ENCODE measurements at regions not wholly inside any gene's neighbourhood (a gene's known extent, or its start where the extent isn't known, plus 50 kb on each side); places are given as distances from the start of the nearest gene placed in this dataset.

DNA sequence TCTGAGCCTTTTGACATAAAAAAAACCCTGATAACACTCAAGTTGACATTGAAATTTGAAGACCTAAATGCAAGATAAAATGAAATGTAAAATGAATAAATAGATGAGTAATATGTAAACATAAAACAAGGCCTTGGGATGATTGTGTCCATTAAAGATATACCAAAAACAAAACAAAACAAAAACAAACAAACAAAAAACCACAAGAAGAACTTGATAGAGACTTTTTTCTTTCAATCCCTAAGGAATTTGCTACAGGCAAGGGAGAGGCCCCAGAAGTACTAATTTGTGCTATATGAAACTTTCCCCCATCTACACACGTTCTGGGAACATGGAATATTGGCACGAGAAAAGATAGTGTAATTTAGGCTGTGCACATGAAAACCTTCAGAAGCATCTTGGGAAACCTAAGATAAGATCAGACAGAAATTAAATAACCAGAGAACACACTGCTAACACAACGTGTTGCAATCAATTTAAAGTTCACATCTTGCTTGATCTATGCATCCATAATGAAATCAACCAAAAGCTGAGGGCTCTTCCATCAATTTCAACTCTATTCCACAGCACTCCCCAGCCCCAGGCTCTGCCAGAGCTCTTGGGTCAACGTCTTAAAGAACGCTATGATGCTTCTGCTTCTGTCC is 201.1 kb upstream of the RREB1 start:
- Mint-ChIP-seq H3K27me3 (ENCODE audit: low read depth) (peaks cover 13% of the 10 kb centered on the region), H3K4me1 (ENCODE audit: low read depth) (no peaks in the 10 kb centered on the region), H3K4me3 (ENCODE audit: unreplicated experiment) (no peak overlapping the region), H3K27ac (ENCODE audit: unreplicated experiment) (no peak overlapping the region), H3K36me3 (ENCODE audit: low read depth) (no peaks in the 10 kb centered on the region), H3K9me3 (ENCODE audit: low read depth) (no peaks in the 10 kb centered on the region)
- no peak for DNase-seq (ENCODE audit: low spot score)
- TF ChIP-seq, protein P1, sequence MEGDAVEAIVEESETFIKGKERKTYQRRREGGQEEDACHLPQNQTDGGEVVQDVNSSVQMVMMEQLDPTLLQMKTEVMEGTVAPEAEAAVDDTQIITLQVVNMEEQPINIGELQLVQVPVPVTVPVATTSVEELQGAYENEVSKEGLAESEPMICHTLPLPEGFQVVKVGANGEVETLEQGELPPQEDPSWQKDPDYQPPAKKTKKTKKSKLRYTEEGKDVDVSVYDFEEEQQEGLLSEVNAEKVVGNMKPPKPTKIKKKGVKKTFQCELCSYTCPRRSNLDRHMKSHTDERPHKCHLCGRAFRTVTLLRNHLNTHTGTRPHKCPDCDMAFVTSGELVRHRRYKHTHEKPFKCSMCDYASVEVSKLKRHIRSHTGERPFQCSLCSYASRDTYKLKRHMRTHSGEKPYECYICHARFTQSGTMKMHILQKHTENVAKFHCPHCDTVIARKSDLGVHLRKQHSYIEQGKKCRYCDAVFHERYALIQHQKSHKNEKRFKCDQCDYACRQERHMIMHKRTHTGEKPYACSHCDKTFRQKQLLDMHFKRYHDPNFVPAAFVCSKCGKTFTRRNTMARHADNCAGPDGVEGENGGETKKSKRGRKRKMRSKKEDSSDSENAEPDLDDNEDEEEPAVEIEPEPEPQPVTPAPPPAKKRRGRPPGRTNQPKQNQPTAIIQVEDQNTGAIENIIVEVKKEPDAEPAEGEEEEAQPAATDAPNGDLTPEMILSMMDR (IDR thresholded peaks at IDR 0.05), result no peak

DNA sequence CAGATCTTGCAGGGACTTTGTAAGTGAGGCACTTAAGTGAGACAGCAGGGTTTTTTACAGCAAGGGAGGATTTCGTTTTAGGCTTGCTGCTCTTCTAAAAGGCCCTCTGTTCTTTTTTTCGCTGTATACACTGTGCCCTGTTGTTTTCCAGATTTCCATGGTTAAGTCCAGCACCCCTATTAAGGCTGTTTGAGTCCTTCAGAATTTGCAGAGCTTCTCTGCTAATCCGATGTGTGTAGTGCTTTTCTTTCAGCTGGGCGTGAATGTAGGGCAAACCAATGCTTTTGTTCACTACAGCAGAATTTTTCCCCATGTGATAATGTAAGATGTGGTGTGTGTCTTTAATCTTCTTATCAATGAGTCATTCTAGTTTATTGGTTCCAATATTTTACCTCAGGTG is 200.5 kb upstream of the RREB1 start:
- peaks cover 13% of the 10 kb centered on the region for H3K27me3 Mint-ChIP-seq (ENCODE audit: low read depth)
- no peaks in the 10 kb centered on the region for H3K36me3 Mint-ChIP-seq (ENCODE audit: low read depth)
- no peak overlapping the region for H3K27ac Mint-ChIP-seq (ENCODE audit: unreplicated experiment)
- H3K9me3 Mint-ChIP-seq (ENCODE audit: low read depth), result no peaks in the 10 kb centered on the region
- no peak overlapping the region for H3K4me3 Mint-ChIP-seq (ENCODE audit: unreplicated experiment)
- DNase-seq (ENCODE audit: low spot score), result no peak
- H3K4me1 Mint-ChIP-seq (ENCODE audit: low read depth), result no peaks in the 10 kb centered on the region
- TF ChIP-seq, protein P1 (IDR thresholded peaks at IDR 0.05), result no peak

DNA sequence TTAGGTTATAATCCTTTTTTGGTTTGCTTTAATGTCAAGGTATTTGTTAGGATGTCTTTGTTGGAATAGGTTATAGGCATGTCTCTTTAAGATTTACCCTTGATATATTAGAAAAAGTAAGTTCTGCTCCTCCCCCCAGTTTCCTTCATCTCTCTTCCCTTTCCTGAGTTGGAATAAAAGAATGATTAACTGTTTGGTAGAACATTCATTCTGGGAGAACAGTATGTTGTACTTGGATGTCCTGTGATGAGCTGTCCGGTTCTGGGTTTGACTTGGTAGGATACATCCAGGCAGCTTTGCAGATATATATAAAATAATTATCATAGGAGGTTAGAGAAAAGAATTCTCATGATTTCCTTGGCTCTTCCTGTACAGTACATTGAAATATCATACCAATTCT is 199.6 kb upstream of the RREB1 start:
- TF ChIP-seq, protein P1 (IDR thresholded peaks at IDR 0.05), result no peak
- no peaks in the 10 kb centered on the region for H3K36me3 Mint-ChIP-seq (ENCODE audit: low read depth)
- H3K9me3 Mint-ChIP-seq (ENCODE audit: low read depth), result no peaks in the 10 kb centered on the region
- no peak overlapping the region for H3K27ac Mint-ChIP-seq (ENCODE audit: unreplicated experiment)
- no peak for DNase-seq (ENCODE audit: low spot score)
- H3K4me3 Mint-ChIP-seq (ENCODE audit: unreplicated experiment), result no peak overlapping the region
- H3K27me3 Mint-ChIP-seq (ENCODE audit: low read depth), result peaks cover 17% of the 10 kb centered on the region
- H3K4me1 Mint-ChIP-seq (ENCODE audit: low read depth), result no peaks in the 10 kb centered on the region

DNA sequence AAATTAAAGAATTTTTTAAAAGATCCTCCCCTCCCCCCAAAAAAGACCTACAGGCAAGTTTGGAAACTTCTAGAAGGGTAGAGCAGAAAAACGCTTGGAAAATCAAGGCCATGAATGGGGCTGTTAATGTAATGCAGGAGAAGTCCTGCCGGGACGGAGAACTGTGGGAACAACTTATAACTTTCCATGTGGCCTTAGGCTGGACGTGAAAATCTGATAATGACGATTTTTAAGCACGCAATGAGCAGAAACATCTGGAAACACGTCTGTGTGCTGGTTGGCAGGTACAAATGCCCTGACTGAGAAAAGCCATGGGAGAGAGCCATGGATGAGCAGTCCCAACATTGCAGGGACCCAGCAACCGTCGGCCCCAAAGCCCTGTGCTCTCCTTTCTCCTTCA is 198.7 kb upstream of the RREB1 start:
- Mint-ChIP-seq H3K9me3 (ENCODE audit: low read depth) (no peaks in the 10 kb centered on the region), H3K4me1 (ENCODE audit: low read depth) (no peaks in the 10 kb centered on the region), H3K4me3 (ENCODE audit: unreplicated experiment) (no peak overlapping the region), H3K36me3 (ENCODE audit: low read depth) (no peaks in the 10 kb centered on the region), H3K27ac (ENCODE audit: unreplicated experiment) (no peak overlapping the region), H3K27me3 (ENCODE audit: low read depth) (peaks cover 24% of the 10 kb centered on the region)
- TF ChIP-seq, protein P1 (IDR thresholded peaks at IDR 0.05), result no peak
- DNase-seq (ENCODE audit: low spot score), result no peak

DNA sequence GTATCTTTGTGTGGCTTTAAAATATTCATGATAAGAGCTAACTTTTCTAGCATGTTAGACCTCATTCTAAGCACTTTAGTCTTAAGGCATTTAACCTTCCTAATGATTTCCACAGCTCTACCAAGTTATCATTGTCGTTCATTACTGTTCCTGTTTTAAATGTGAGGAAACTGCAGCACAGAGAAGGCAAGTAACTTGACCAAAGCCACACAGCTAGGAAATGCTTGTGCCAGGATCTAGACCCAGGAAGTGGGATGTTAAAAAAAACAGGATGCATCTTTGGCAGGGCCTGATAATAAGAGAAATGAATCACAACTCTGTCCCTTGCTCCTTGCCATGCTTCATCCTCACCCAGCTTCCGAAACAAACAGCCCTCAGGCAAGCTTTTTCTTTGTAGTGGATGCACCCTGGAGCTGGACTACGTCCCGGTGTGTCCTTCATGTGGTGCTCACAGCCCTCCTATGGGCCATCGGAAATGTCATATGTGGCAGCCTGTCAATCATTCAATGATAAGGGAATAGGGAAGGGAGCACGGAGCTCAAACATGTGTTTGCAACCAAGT is 196.9 kb upstream of the RREB1 start:
- no peak overlapping the region for H3K4me3 Mint-ChIP-seq (ENCODE audit: unreplicated experiment)
- H3K9me3 Mint-ChIP-seq (ENCODE audit: low read depth), result no peaks in the 10 kb centered on the region
- H3K27me3 Mint-ChIP-seq (ENCODE audit: low read depth), result peaks cover 24% of the 10 kb centered on the region
- peaks cover 5% of the 10 kb centered on the region for H3K4me1 Mint-ChIP-seq (ENCODE audit: low read depth)
- TF ChIP-seq, protein P1 (IDR thresholded peaks at IDR 0.05), result no peak
- H3K36me3 Mint-ChIP-seq (ENCODE audit: low read depth), result no peaks in the 10 kb centered on the region
- no peak for DNase-seq (ENCODE audit: low spot score)
- no peak overlapping the region for H3K27ac Mint-ChIP-seq (ENCODE audit: unreplicated experiment)
